ENCODE measurements at regions not wholly inside any gene's neighbourhood (a gene's known extent, or its start where the extent isn't known, plus 50 kb on each side); places are given as distances from the start of the nearest gene placed in this dataset.

- Histone ChIP-seq H3K23me2 (ENCODE audit: insufficient read length, low read depth, low read length, poor library complexity, severe bottlenecking) (no peaks in the 10 kb centered on the region), H3K27ac (ENCODE audit: insufficient read length, low read depth, low read length) (no peak overlapping the region), H4K20me1 (ENCODE audit: control insufficient read depth, insufficient read depth, insufficient read length) (no peaks in the 10 kb centered on the region), H3K4ac (ENCODE audit: low read depth, low read length) (no peak overlapping the region), H4K5ac (ENCODE audit: insufficient read length, low read depth, low read length) (no peak overlapping the region), H3K4me1 (ENCODE audit: insufficient read depth, low read length) (peaks cover 12% of the 10 kb centered on the region), H3K18ac (ENCODE audit: insufficient read length, low read depth, low read length) (no peak overlapping the region), H3K9ac (ENCODE audit: extremely low read depth, insufficient read length, low read length) (no peak overlapping the region), H3K79me1 (ENCODE audit: insufficient read depth, low read depth, low read length, poor library complexity, severe bottlenecking) (no peaks in the 10 kb centered on the region), H3K79me2 (ENCODE audit: insufficient read depth, low read length) (no peaks in the 10 kb centered on the region), H2BK15ac (ENCODE audit: low read depth, low read length) (no peak overlapping the region), H2BK5ac (ENCODE audit: insufficient read length, low read length) (no peak overlapping the region), H2BK12ac (ENCODE audit: insufficient read length, low read depth, low read length) (no peak overlapping the region), H3T11ph (ENCODE audit: low read length) (no peak overlapping the region), H2AFZ (ENCODE audit: low read length) (no peak overlapping the region), H3K23ac (ENCODE audit: insufficient read length, low read depth, low read length) (no peak overlapping the region), H4K91ac (ENCODE audit: insufficient read length, low read depth, low read length) (no peak overlapping the region), H3K27me3 (ENCODE audit: insufficient read depth, low read length) (no peaks in the 10 kb centered on the region), H2AK5ac (ENCODE audit: insufficient read length, low read length) (no peak overlapping the region), H2BK120ac (ENCODE audit: low read depth, low read length, poor library complexity, severe bottlenecking) (no peak overlapping the region), H3K4me2 (ENCODE audit: insufficient read depth, insufficient read length, low read length) (no peak overlapping the region), H3K14ac (ENCODE audit: insufficient read depth, low read length) (no peak overlapping the region), H3K56ac (ENCODE audit: insufficient read length, low read depth, low read length) (no peak overlapping the region), H2BK20ac (ENCODE audit: low read depth, low read length, poor library complexity, severe bottlenecking) (no peak overlapping the region), H3K9me3 (ENCODE audit: control insufficient read depth, low read depth, low read length) (no peaks in the 10 kb centered on the region), H4K8ac (replicated peaks; ENCODE audit: insufficient read length, low read depth, low read length) (no peak overlapping the region)
- Mint-ChIP-seq H3K4me1 (peaks cover 35 to 39% of the 10 kb centered on the region in 2 experiments), H3K9me3 (no peaks in the 10 kb centered on the region), H3K4me3 (no peak overlapping the region), H3K27me3 (ENCODE audit: low read depth) (no peaks in the 10 kb centered on the region; the same call in 1 of the 2 replicates), H3K27ac (no peak overlapping the region), H3K36me3 (ENCODE audit: insufficient read depth in 1 of 3, low read depth in 3 of 3) (no peaks in the 10 kb centered on the region)
- no peak for DNase-seq
- no CpG with 5 or more reads among the region's 2 CpGs for WGBS (ENCODE audit: extremely low coverage, insufficient read length, low lambda C conversion rate)
- TF ChIP-seq CTCF (conservative IDR thresholded peaks at IDR 0.05): no peak
Observed at GRCh38 chr2:17061028-17061427, 395.4 kb upstream of the CYRIA start.

Measured in H9 (cell line).